Liver (tissue), 8 donors: ENCODE measurements at regions not wholly inside any gene's neighbourhood (a gene's known extent, or its start where the extent isn't known, plus 50 kb on each side); places are given as distances from the start of the nearest gene placed in this dataset.
A peak's percentile ranks its signal among the peaks of the same experiment; 100 is the strongest.

Experiments
- DNase-seq: peaks from one replicate; pipeline ENCODE4 v3.0.0-alpha.2; 2017; ENCODE audit warnings: low spot score
- H3K27ac ChIP-seq, 2 donors: one replicate each; pipeline ENCODE4 v1.7.0; 2013; ENCODE audit warnings: inconsistent platforms in 2 of 2, low read length in 2 of 2, control low read depth in 1 of 2, low read depth in 1 of 2, mild to moderate bottlenecking in 1 of 2
- H3K27me3 ChIP-seq, 4 donors: one replicate each; pipeline versions ENCODE4 v1.6.1 to v1.7.0; 2013; ENCODE audit warnings: low read length in 3 of 4, inconsistent platforms in 1 of 4, mild to moderate bottlenecking in 1 of 4, moderate library complexity in 1 of 4; ENCODE audit not compliant: control insufficient read depth in 4 of 4, insufficient read depth in 4 of 4
- H3K36me3 ChIP-seq, 4 donors: one replicate each; pipeline versions ENCODE4 v1.6.1 to v1.7.0; 2013; ENCODE audit warnings: low read length in 3 of 4, mild to moderate bottlenecking in 3 of 4, low read depth in 1 of 4, moderate library complexity in 1 of 4; ENCODE audit not compliant: control insufficient read depth in 4 of 4, insufficient read depth in 3 of 4
- H3K4me1 ChIP-seq, 4 donors: one replicate each; pipeline versions ENCODE4 v1.6.1 to v1.7.0; 2013; ENCODE audit warnings: low read length in 3 of 4, mild to moderate bottlenecking in 3 of 4, moderate library complexity in 1 of 4; ENCODE audit not compliant: control insufficient read depth in 4 of 4, insufficient read depth in 4 of 4
- H3K4me3 ChIP-seq, 3 donors: one replicate each; pipeline versions ENCODE4 v1.6.1 to v1.7.0; 2013; ENCODE audit warnings: low read length in 3 of 3, control low read depth in 1 of 3, low read depth in 1 of 3, mild to moderate bottlenecking in 1 of 3
- H3K9ac ChIP-seq, 2 donors: one replicate each; pipeline ENCODE4 v1.7.0; 2013; ENCODE audit warnings: low read length in 2 of 2, mild to moderate bottlenecking in 2 of 2, moderate library complexity in 2 of 2, control low read depth in 1 of 2, low read depth in 1 of 2
- H3K9me3 ChIP-seq, 4 donors: one replicate each; pipeline versions ENCODE4 v1.6.1 to v1.7.0; 2013; ENCODE audit warnings: low read length in 3 of 4; ENCODE audit not compliant: control insufficient read depth in 4 of 4
- EGR1 ChIP-seq, 2 donors: IDR thresholded peaks; 2 replicates each; pipeline ENCODE4 v1.6.1; 2016 to 2018; ENCODE audit warnings: antibody characterized with exemption in 2 of 2, low read depth in 2 of 2
- FOXA1 ChIP-seq: IDR thresholded peaks from 2 replicates; pipeline ENCODE4 v1.6.1; 2016; ENCODE audit warnings: antibody characterized with exemption
- FOXA2 ChIP-seq: IDR thresholded peaks from 2 replicates; pipeline ENCODE4 v1.6.1; 2016; ENCODE audit warnings: antibody characterized with exemption
- GABPA ChIP-seq, 2 donors: IDR thresholded peaks in 1 of 2; conservative IDR thresholded peaks in 1 of 2; 2 replicates each; pipeline ENCODE4 v1.6.1; 2016; ENCODE audit warnings: antibody characterized with exemption in 2 of 2, mild to moderate bottlenecking in 1 of 2, moderate library complexity in 1 of 2
- HNF4G ChIP-seq: IDR thresholded peaks from 2 replicates; pipeline ENCODE4 v1.6.1; 2016; ENCODE audit warnings: antibody characterized with exemption
- JUND ChIP-seq, 2 donors: IDR thresholded peaks; 2 replicates each; pipeline ENCODE4 v1.6.1; 2016; ENCODE audit warnings: antibody characterized with exemption in 2 of 2
- NR2F2 ChIP-seq: IDR thresholded peaks from 2 replicates; pipeline ENCODE4 v1.6.1; 2016; ENCODE audit warnings: antibody characterized with exemption
- RAD21 ChIP-seq, 2 donors: IDR thresholded peaks; 2 replicates each; pipeline ENCODE4 v1.6.1; 2016; ENCODE audit warnings: antibody characterized with exemption in 2 of 2, mild to moderate bottlenecking in 2 of 2
- RXRA ChIP-seq, 2 donors: IDR thresholded peaks; 2 replicates each; pipeline ENCODE4 v1.6.1; 2017 to 2018; ENCODE audit warnings: antibody characterized with exemption in 2 of 2, mild to moderate bottlenecking in 1 of 2
- SP1 ChIP-seq: IDR thresholded peaks from 2 replicates; pipeline ENCODE4 v1.6.1; 2018; ENCODE audit warnings: antibody characterized with exemption, mild to moderate bottlenecking
- TAF1 ChIP-seq: conservative IDR thresholded peaks from 2 replicates; pipeline ENCODE4 v1.6.1; 2016; ENCODE audit warnings: antibody characterized with exemption, mild to moderate bottlenecking
- YY1 ChIP-seq: IDR thresholded peaks from 2 replicates; pipeline ENCODE4 v1.6.1; 2016; ENCODE audit warnings: antibody characterized with exemption, mild to moderate bottlenecking
- WGBS: extraction: QIAGEN DNeasy Blood & Tissue Kit; methylation state at CpG from one replicate; pipeline ENCODE4 v1.1.7; 2013; 5-methylcytosine and 5-hydroxymethylcytosine counted together
- TF ChIP-seq, protein P1 (sequence below): IDR thresholded peaks from 2 replicates; pipeline ENCODE4 v1.6.1; 2016; ENCODE audit warnings: antibody characterized with exemption, mild to moderate bottlenecking
- TF ChIP-seq, protein P2 (sequence below): fragments of 150-350 bp; IDR thresholded peaks from 2 replicates; pipeline ENCODE4 v1.5.1; 2017; ENCODE audit warnings: improper control_type of control experiment, low read depth, low read length; ENCODE audit not compliant: missing input control
- TF ChIP-seq, protein P3 (sequence below): IDR thresholded peaks from 2 replicates; pipeline ENCODE4 v1.6.1; 2016; ENCODE audit warnings: antibody characterized with exemption
- TF ChIP-seq, protein P4 (sequence below): IDR thresholded peaks from 2 replicates; pipeline ENCODE4 v1.6.1; 2016; ENCODE audit warnings: antibody characterized with exemption
- TF ChIP-seq, protein P5 (sequence below): IDR thresholded peaks from 2 replicates; pipeline ENCODE4 v1.6.1; 2016; ENCODE audit warnings: antibody characterized with exemption
- donor health status: healthy.
- donor health status: healthy.
- donor health status: healthy.
- donor health status: healthy.
- donor health status: healthy.

DNA sequence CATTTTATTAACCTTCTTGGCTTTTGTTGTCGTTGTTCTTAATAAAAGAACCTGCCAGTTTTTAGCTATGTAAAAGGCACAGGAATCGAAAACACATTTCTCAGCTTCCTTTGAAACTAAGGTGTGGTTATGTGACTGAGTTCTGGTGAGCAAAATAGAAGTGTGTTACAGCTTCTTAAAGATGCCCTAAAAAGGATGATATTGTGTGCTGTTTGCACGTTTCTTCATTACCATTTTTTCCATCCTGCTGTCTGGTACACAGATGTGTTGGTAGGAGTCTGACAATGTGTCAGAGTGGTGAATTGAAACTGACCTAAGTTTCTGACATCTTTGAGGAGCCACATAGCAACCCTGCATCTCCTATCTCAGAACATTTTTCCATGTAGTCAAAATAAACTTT is 380.6 kb downstream of the SUCLG1 start (continued):
- TF ChIP-seq, protein P1, sequence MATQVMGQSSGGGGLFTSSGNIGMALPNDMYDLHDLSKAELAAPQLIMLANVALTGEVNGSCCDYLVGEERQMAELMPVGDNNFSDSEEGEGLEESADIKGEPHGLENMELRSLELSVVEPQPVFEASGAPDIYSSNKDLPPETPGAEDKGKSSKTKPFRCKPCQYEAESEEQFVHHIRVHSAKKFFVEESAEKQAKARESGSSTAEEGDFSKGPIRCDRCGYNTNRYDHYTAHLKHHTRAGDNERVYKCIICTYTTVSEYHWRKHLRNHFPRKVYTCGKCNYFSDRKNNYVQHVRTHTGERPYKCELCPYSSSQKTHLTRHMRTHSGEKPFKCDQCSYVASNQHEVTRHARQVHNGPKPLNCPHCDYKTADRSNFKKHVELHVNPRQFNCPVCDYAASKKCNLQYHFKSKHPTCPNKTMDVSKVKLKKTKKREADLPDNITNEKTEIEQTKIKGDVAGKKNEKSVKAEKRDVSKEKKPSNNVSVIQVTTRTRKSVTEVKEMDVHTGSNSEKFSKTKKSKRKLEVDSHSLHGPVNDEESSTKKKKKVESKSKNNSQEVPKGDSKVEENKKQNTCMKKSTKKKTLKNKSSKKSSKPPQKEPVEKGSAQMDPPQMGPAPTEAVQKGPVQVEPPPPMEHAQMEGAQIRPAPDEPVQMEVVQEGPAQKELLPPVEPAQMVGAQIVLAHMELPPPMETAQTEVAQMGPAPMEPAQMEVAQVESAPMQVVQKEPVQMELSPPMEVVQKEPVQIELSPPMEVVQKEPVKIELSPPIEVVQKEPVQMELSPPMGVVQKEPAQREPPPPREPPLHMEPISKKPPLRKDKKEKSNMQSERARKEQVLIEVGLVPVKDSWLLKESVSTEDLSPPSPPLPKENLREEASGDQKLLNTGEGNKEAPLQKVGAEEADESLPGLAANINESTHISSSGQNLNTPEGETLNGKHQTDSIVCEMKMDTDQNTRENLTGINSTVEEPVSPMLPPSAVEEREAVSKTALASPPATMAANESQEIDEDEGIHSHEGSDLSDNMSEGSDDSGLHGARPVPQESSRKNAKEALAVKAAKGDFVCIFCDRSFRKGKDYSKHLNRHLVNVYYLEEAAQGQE = no peak
- no peak for TF ChIP-seq JUND (IDR thresholded peaks at IDR 0.05)

DNA sequence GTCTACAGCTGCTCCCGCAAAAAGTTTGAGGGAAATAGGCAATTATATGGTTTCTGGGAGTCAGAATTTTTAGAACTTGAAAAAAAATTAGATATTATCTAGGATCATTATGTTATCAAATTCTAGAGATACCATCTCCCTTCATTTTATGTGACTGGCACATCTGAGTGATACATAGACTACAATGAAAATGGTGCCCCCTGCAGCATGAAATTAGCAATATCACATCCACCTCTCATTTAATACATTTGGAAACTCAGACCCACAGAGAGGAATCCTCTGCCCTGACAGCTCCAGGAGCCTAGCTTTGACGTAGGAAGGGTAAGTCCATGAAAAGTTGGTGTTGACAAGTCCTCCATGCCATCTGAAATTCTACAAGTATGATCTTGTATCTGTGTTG is 381.6 kb downstream of the SUCLG1 start:
- Histone ChIP-seq H3K27me3 (no peaks in the 10 kb centered on the region), H3K4me1 (no peaks in the 10 kb centered on the region), H3K36me3 (no peaks in the 10 kb centered on the region), H3K27ac (no peak overlapping the region), H3K9me3 (no peaks in the 10 kb centered on the region), H3K9ac (no peak overlapping the region), H3K4me3 (no peak overlapping the region)
- DNase-seq = no peak
- WGBS = 56% methylated on average over 2 of the region's 2 CpGs
- TF ChIP-seq, protein P2, sequence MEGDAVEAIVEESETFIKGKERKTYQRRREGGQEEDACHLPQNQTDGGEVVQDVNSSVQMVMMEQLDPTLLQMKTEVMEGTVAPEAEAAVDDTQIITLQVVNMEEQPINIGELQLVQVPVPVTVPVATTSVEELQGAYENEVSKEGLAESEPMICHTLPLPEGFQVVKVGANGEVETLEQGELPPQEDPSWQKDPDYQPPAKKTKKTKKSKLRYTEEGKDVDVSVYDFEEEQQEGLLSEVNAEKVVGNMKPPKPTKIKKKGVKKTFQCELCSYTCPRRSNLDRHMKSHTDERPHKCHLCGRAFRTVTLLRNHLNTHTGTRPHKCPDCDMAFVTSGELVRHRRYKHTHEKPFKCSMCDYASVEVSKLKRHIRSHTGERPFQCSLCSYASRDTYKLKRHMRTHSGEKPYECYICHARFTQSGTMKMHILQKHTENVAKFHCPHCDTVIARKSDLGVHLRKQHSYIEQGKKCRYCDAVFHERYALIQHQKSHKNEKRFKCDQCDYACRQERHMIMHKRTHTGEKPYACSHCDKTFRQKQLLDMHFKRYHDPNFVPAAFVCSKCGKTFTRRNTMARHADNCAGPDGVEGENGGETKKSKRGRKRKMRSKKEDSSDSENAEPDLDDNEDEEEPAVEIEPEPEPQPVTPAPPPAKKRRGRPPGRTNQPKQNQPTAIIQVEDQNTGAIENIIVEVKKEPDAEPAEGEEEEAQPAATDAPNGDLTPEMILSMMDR = peak; percentile 32
- TF ChIP-seq RXRA (IDR thresholded peaks at IDR 0.05) = no peak
- no peak for TF ChIP-seq YY1
- TF ChIP-seq JUND (IDR thresholded peaks at IDR 0.05) = no peak
- no peak for TF ChIP-seq FOXA2
- peak; percentile 48 to 59 for TF ChIP-seq RAD21 (IDR thresholded peaks at IDR 0.05)
- TF ChIP-seq, protein P3, sequence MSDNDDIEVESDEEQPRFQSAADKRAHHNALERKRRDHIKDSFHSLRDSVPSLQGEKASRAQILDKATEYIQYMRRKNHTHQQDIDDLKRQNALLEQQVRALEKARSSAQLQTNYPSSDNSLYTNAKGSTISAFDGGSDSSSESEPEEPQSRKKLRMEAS = no peak
- TF ChIP-seq, protein P4, sequence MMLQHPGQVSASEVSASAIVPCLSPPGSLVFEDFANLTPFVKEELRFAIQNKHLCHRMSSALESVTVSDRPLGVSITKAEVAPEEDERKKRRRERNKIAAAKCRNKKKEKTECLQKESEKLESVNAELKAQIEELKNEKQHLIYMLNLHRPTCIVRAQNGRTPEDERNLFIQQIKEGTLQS = no peak
- no peak for TF ChIP-seq SP1

DNA sequence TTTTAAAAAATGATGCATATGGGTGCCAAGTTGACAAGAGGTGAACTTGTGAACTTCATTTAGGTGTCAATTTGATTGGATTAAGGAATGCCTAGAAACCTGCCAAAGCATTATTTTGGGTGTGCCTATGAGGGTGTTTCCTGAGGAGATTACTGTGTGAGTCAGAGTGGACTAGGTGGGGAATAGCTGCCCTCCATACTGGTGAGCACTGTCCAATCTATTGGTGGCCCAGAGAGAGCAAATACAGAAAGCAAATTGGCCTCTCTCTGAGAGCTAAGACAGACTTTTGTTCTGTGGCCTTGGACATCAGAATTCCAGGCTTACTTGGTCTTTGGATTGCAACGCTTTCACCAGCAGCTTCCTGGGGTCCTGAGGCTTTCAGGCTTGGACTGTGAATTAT is 388.0 kb downstream of the SUCLG1 start:
- no peak overlapping the region for H3K27ac ChIP-seq
- no peaks in the 10 kb centered on the region for H3K36me3 ChIP-seq
- H3K9me3 ChIP-seq = no peaks in the 10 kb centered on the region
- no peak overlapping the region for H3K9ac ChIP-seq
- no peaks in the 10 kb centered on the region for H3K4me1 ChIP-seq
- WGBS = 79% methylated on average over 1 of the region's 1 CpG
- H3K27me3 ChIP-seq = peaks cover 0 to 3% (median 0%) of the 10 kb centered on the region in 4 donors
- H3K4me3 ChIP-seq = no peak overlapping the region
- no peak for DNase-seq
- TF ChIP-seq TAF1 (no peak), GABPA (IDR thresholded peaks at IDR 0.05 in 1 of 2, conservative IDR thresholded peaks at IDR 0.05 in 1 of 2) (no peak), SP1 (no peak), EGR1 (IDR thresholded peaks at IDR 0.05; ENCODE audit: low read depth in 2 of 2) (no peak), HNF4G (no peak), FOXA1 (no peak), FOXA2 (no peak), NR2F2 (no peak), RXRA (IDR thresholded peaks at IDR 0.05) (no peak)
- TF ChIP-seq, protein P2 = no peak
- TF ChIP-seq, protein P5, sequence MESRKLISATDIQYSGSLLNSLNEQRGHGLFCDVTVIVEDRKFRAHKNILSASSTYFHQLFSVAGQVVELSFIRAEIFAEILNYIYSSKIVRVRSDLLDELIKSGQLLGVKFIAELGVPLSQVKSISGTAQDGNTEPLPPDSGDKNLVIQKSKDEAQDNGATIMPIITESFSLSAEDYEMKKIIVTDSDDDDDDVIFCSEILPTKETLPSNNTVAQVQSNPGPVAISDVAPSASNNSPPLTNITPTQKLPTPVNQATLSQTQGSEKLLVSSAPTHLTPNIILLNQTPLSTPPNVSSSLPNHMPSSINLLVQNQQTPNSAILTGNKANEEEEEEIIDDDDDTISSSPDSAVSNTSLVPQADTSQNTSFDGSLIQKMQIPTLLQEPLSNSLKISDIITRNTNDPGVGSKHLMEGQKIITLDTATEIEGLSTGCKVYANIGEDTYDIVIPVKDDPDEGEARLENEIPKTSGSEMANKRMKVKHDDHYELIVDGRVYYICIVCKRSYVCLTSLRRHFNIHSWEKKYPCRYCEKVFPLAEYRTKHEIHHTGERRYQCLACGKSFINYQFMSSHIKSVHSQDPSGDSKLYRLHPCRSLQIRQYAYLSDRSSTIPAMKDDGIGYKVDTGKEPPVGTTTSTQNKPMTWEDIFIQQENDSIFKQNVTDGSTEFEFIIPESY = no peak
- TF ChIP-seq, protein P1 = no peak
